GM23338 (cell line): ENCODE measurements at regions not wholly inside any gene's neighbourhood (a gene's known extent, or its start where the extent isn't known, plus 50 kb on each side); places are given as distances from the start of the nearest gene placed in this dataset.

ENCODE experiments used
- ATAC-seq: fragments of 200-7000 bp; cut with Tn5 transposase; 3 replicates; pipeline ENCODE4 v1.9.1; 2020
- DNase-seq: peaks from one replicate; pipeline ENCODE4 v3.0.0-alpha.2; 2015; ENCODE audit warnings: low spot score
- H2AFZ ChIP-seq: fragments of 200-600 bp; sonication (generic); 2 replicates; pipeline ENCODE4 v1.8.0; 2016; ENCODE audit warnings: antibody characterized with exemption, mild to moderate bottlenecking, moderate library complexity
- H3F3A ChIP-seq: fragments of 200-600 bp; sonication (generic); replicated peaks from 2 replicates; pipeline ENCODE4 v1.8.0; 2017; ENCODE audit warnings: antibody characterized with exemption, mixed run types, low read depth
- H3K27ac ChIP-seq: fragments of 200-600 bp; sonication (generic); 2 replicates; pipeline ENCODE4 v1.6.1; 2016; ENCODE audit warnings: low read depth
- H3K27me3 ChIP-seq: fragments of 200-600 bp; sonication (generic); 2 replicates; pipeline ENCODE4 v1.8.0; 2016; ENCODE audit warnings: mild to moderate bottlenecking, mixed run types, moderate library complexity; ENCODE audit not compliant: insufficient read depth
- H3K36me3 ChIP-seq: fragments of 200-600 bp; sonication (generic); 2 replicates; pipeline ENCODE4 v1.8.0; 2016; ENCODE audit warnings: mild to moderate bottlenecking; ENCODE audit not compliant: insufficient read depth
- H3K4me1 ChIP-seq: fragments of 200-600 bp; sonication (generic); 2 replicates; pipeline ENCODE4 v1.8.0; 2016; ENCODE audit warnings: mild to moderate bottlenecking, moderate library complexity; ENCODE audit not compliant: insufficient read depth
- H3K4me2 ChIP-seq: fragments of 200-600 bp; sonication (generic); 2 replicates; pipeline ENCODE4 v1.7.1; 2017; ENCODE audit warnings: mixed run types
- H3K4me3 ChIP-seq: fragments of 200-600 bp; sonication (generic); 2 replicates; pipeline ENCODE4 v1.6.1; 2016; ENCODE audit warnings: mixed run types
- H3K79me2 ChIP-seq: fragments of 200-600 bp; sonication (generic); replicated peaks from 2 replicates; pipeline ENCODE4 v1.8.0; 2017; ENCODE audit warnings: mild to moderate bottlenecking; ENCODE audit not compliant: insufficient read depth
- H3K9me2 ChIP-seq: fragments of 200-600 bp; sonication (generic); 2 replicates; pipeline ENCODE4 v1.8.0; 2017; ENCODE audit not compliant: insufficient read depth
- H4K20me1 ChIP-seq: fragments of 200-600 bp; sonication (generic); replicated peaks from 2 replicates; pipeline ENCODE4 v1.8.0; 2017; ENCODE audit warnings: mild to moderate bottlenecking; ENCODE audit not compliant: insufficient read depth
- H3K27ac Mint-ChIP-seq: 2 replicates; pipeline ENCODE4 v1.8.0; 2020; ENCODE audit warnings: inconsistent platforms, mild to moderate bottlenecking, moderate library complexity, mixed read lengths
- H3K27me3 Mint-ChIP-seq: 3 replicates; pipeline ENCODE4 v1.8.0; 2022; ENCODE audit warnings: low read depth, mild to moderate bottlenecking, moderate library complexity, mixed read lengths, inconsistent platforms; ENCODE audit not compliant: insufficient read depth, poor library complexity
- H3K36me3 Mint-ChIP-seq: 3 replicates; pipeline ENCODE4 v1.8.0; 2021; ENCODE audit warnings: low read depth, mild to moderate bottlenecking, inconsistent platforms, moderate library complexity, mixed read lengths
- H3K4me1 Mint-ChIP-seq: 3 replicates; pipeline ENCODE4 v1.8.0; 2020; ENCODE audit warnings: mild to moderate bottlenecking, inconsistent platforms, mixed read lengths
- H3K4me3 Mint-ChIP-seq: 3 replicates; pipeline ENCODE4 v1.8.0; 2021; ENCODE audit warnings: moderate library complexity, mild to moderate bottlenecking, inconsistent platforms, mixed read lengths
- H3K9me3 Mint-ChIP-seq: 3 replicates; pipeline ENCODE4 v1.8.0; 2020; ENCODE audit warnings: moderate library complexity, mild to moderate bottlenecking, inconsistent platforms, mixed read lengths
- CREB1 ChIP-seq: fragments of 250-450 bp; sonication (Bioruptor Pico); IDR thresholded peaks from 2 replicates; pipeline ENCODE4 v1.5.0; 2020; ENCODE audit warnings: low read depth, mild to moderate bottlenecking, moderate library complexity
- EZH2 ChIP-seq: fragments of 200-600 bp; sonication (generic); IDR thresholded peaks from one replicate; pipeline ENCODE4 v1.8.0; 2017; ENCODE audit warnings: antibody characterized with exemption, mild to moderate bottlenecking, low read depth; ENCODE audit not compliant: unreplicated experiment
- EZH2phosphoT487 ChIP-seq: fragments of 200-600 bp; sonication (generic); IDR thresholded peaks from one replicate; pipeline ENCODE4 v1.8.1; 2018; ENCODE audit warnings: antibody characterized with exemption; ENCODE audit not compliant: unreplicated experiment
- JUNB ChIP-seq: IDR thresholded peaks from one replicate; pipeline ENCODE4 v1.6.1; 2016; ENCODE audit warnings: antibody characterized with exemption; ENCODE audit not compliant: unreplicated experiment
- NANOG ChIP-seq: IDR thresholded peaks from 2 replicates; pipeline ENCODE4 v1.6.1; 2016; ENCODE audit warnings: antibody characterized with exemption, borderline replicate concordance
- POLR2AphosphoS5 ChIP-seq: IDR thresholded peaks from 2 replicates; pipeline ENCODE4 v1.6.1; 2016; ENCODE audit warnings: antibody characterized with exemption, low read depth
- REST ChIP-seq: IDR thresholded peaks from one replicate; pipeline ENCODE4 v1.6.1; 2018; ENCODE audit warnings: antibody characterized with exemption; ENCODE audit not compliant: unreplicated experiment
- ZNF331 ChIP-seq: fragments of 250-450 bp; sonication (Bioruptor Pico); IDR thresholded peaks from 2 replicates; pipeline ENCODE4 v1.5.0; 2020; ENCODE audit warnings: low read depth, mild to moderate bottlenecking, moderate library complexity
- ZNF462 ChIP-seq: fragments of 250-450 bp; sonication (Bioruptor Pico); IDR thresholded peaks from 2 replicates; pipeline ENCODE4 v1.5.0; 2020; ENCODE audit warnings: mild to moderate bottlenecking, moderate library complexity

GRCh38 chrX:13401724-13402123 is 81.9 kb upstream of the ATXN3L start:
- no peak for ATAC-seq
- H4K20me1 ChIP-seq = no peaks in the 10 kb centered on the region
- H3K79me2 ChIP-seq = no peaks in the 10 kb centered on the region
- H3K4me3 ChIP-seq = no peak overlapping the region
- H3K27me3 ChIP-seq = no peaks in the 10 kb centered on the region
- Mint-ChIP-seq H3K4me3 (no peak overlapping the region), H3K4me1 (peaks cover 2% of the 10 kb centered on the region; the same call in 2 of the 3 replicates), H3K36me3 (peaks cover under 1% of the 10 kb centered on the region; the same call in 1 of the 3 replicates), H3K9me3 (no peaks in the 10 kb centered on the region; the same call in 2 of the 3 replicates), H3K27ac (no peak overlapping the region), H3K27me3 (peaks cover 4% of the 10 kb centered on the region)
- no peak for DNase-seq
- no peaks in the 10 kb centered on the region for H3K9me2 ChIP-seq
- H3K4me2 ChIP-seq = no peak overlapping the region
- H3K36me3 ChIP-seq = no peaks in the 10 kb centered on the region
- H3K4me1 ChIP-seq = no peaks in the 10 kb centered on the region
- no peaks in the 10 kb centered on the region for H3F3A ChIP-seq
- TF ChIP-seq NANOG = no peak
- no peak overlapping the region for H2AFZ ChIP-seq
- H3K27ac ChIP-seq = no peak overlapping the region

GRCh38 chrX:13398839-13399238 is 79.0 kb upstream of the ATXN3L start:
- H3K9me3 Mint-ChIP-seq = no peaks in the 10 kb centered on the region
- H3K79me2 ChIP-seq = no peaks in the 10 kb centered on the region
- no peaks in the 10 kb centered on the region for H3F3A ChIP-seq
- no peak overlapping the region for H3K4me2 ChIP-seq
- H4K20me1 ChIP-seq = no peaks in the 10 kb centered on the region
- H3K27me3 ChIP-seq = no peaks in the 10 kb centered on the region
- H3K27ac ChIP-seq = no peak overlapping the region
- H3K36me3 ChIP-seq = no peaks in the 10 kb centered on the region
- no peak overlapping the region for H3K4me3 Mint-ChIP-seq
- no peak for ATAC-seq
- H3K27me3 Mint-ChIP-seq = peaks cover 4% of the 10 kb centered on the region
- no peak overlapping the region for H3K4me3 ChIP-seq
- no peak for DNase-seq
- H3K36me3 Mint-ChIP-seq = no peaks in the 10 kb centered on the region
- H3K27ac Mint-ChIP-seq = no peak overlapping the region
- no peaks in the 10 kb centered on the region; the same call in 1 of the 3 replicates for H3K4me1 Mint-ChIP-seq
- TF ChIP-seq ZNF462 (no peak), REST (no peak), EZH2 (no peak), POLR2AphosphoS5 (no peak), JUNB (no peak), EZH2phosphoT487 (no peak), CREB1 (CRISPR knock-in tag) (no peak), ZNF331 (no peak)
- no peaks in the 10 kb centered on the region for H3K9me2 ChIP-seq
- no peaks in the 10 kb centered on the region for H3K4me1 ChIP-seq
- no peak overlapping the region for H2AFZ ChIP-seq
